ELR (cell line): ENCODE measurements at regions not wholly inside any gene's neighbourhood (a gene's known extent, or its start where the extent isn't known, plus 50 kb on each side); places are given as distances from the start of the nearest gene placed in this dataset.
"Not testable (repeated sequence)": the region's sequence is repeated elsewhere in the genome, so short reads cannot be mapped to it uniquely, and the experiment has no call there.

Source experiments
- DNase-seq: peaks from one replicate; pipeline ENCODE4 v3.0.0-alpha.2; 2015; ENCODE audit warnings: low read depth

- DNase-seq, result no peak
Observed at GRCh38 chr15:57767481-57767880, 61.0 kb downstream of the POLR2M start.

- peak; percentile 90 for DNase-seq
Observed at GRCh38 chr15:57769266-57769665, 62.8 kb downstream of the POLR2M start.

- no peak for DNase-seq
Observed at GRCh38 chr15:57770495-57770894, 64.0 kb downstream of the POLR2M start.

GRCh38 chr15:57772223-57772957 lies 65.9 kb downstream of the POLR2M start:
- peak; percentile 84 for DNase-seq

- no peak for DNase-seq
Observed at GRCh38 chr15:57773051-57773450, 66.5 kb downstream of the POLR2M start.

- DNase-seq, result no peak
Observed at GRCh38 chr15:57777003-57777402, 70.5 kb downstream of the POLR2M start.

GRCh38 chr15:57780471-57780870 lies 74.0 kb downstream of the POLR2M start:
- no peak for DNase-seq

GRCh38 chr15:57782731-57783130 lies 76.2 kb downstream of the POLR2M start:
- DNase-seq, result peak; percentile 81

- peak; percentile 92 for DNase-seq
Observed at GRCh38 chr15:57784081-57784511, 77.6 kb downstream of the POLR2M start.

GRCh38 chr15:57785039-57785438 lies 78.5 kb downstream of the POLR2M start:
- DNase-seq, result no peak

GRCh38 chr15:57785959-57786358 lies 79.4 kb downstream of the POLR2M start:
- DNase-seq, result peak; percentile 32

- DNase-seq, result no peak
Observed at GRCh38 chr15:57789225-57789624, 82.7 kb downstream of the POLR2M start.

- peak; percentile 16 for DNase-seq
Observed at GRCh38 chr15:57792724-57793449, 86.4 kb downstream of the POLR2M start.

- DNase-seq, result no peak
Observed at GRCh38 chr15:57795261-57795660, 88.7 kb downstream of the POLR2M start.

GRCh38 chr15:57796146-57796545 lies 89.6 kb downstream of the POLR2M start:
- no peak for DNase-seq

GRCh38 chr15:57797110-57797509 lies 90.6 kb downstream of the POLR2M start:
- no peak for DNase-seq

- DNase-seq, result no peak
Observed at GRCh38 chr15:57797568-57798267, 91.2 kb downstream of the POLR2M start.

- DNase-seq, result no peak
Observed at GRCh38 chr15:57806003-57806402, 99.5 kb downstream of the POLR2M start.

- not testable (repeated sequence) for DNase-seq
Observed at GRCh38 chr15:57809285-57809684, 102.8 kb downstream of the POLR2M start.

- DNase-seq, result no peak
Observed at GRCh38 chr15:57816599-57816998, 110.1 kb downstream of the POLR2M start.

GRCh38 chr15:57819646-57820045 lies 113.1 kb downstream of the POLR2M start:
- DNase-seq, result no peak

- DNase-seq, result peak; percentile 41
Observed at GRCh38 chr15:57820119-57820518, 113.6 kb downstream of the POLR2M start.

- DNase-seq, result no peak
Observed at GRCh38 chr15:57821826-57822225, 115.3 kb downstream of the POLR2M start.
